ENCODE measurements at regions not wholly inside any gene's neighbourhood (a gene's known extent, or its start where the extent isn't known, plus 50 kb on each side); places are given as distances from the start of the nearest gene placed in this dataset.

GRCh38 chr1:218705911-218706893, 361.1 kb downstream of the TGFB2 start (continued):
- TF ChIP-seq ATOH8 (CRISPR knock-in tag; IDR thresholded peaks at IDR 0.05; ENCODE audit: low read depth) (peak; percentile 92), TFCP2L1 (CRISPR knock-in tag; IDR thresholded peaks at IDR 0.05) (no peak), TP53 (CRISPR knock-in tag; IDR thresholded peaks at IDR 0.05) (no peak), MYC (IDR thresholded peaks at IDR 0.05; ENCODE audit: borderline replicate concordance, low read length) (no peak), CTCF (IDR thresholded peaks at IDR 0.05) (no peak), ZFP36 (IDR thresholded peaks at IDR 0.05; ENCODE audit: borderline replicate concordance, partially characterized antibody) (no peak), HOXB13 (CRISPR knock-in tag; IDR thresholded peaks at IDR 0.05; ENCODE audit: low read depth) (peak; percentile 95), MAFK (IDR thresholded peaks at IDR 0.05; ENCODE audit: partially characterized antibody) (peak; percentile 30), POLR2A (IDR thresholded peaks at IDR 0.05; ENCODE audit: low read length) (no peak), EP300 (IDR thresholded peaks at IDR 0.05) (peak; percentile 99), CHD4 (IDR thresholded peaks at IDR 0.05; ENCODE audit: borderline replicate concordance) (no peak), JUN (IDR thresholded peaks at IDR 0.05) (peak; percentile 99), FOXS1 (CRISPR knock-in tag; IDR thresholded peaks at IDR 0.05) (0 out of 2 replicates have a peak, but pooled peaks have one; percentile 63), CBX2 (IDR thresholded peaks at IDR 0.05; ENCODE audit: borderline replicate concordance, low read depth) (no peak), HEYL (CRISPR knock-in tag; IDR thresholded peaks at IDR 0.05) (peak; percentile 77; the same call in 1 of the 2 replicates), KDM5A (IDR thresholded peaks at IDR 0.05) (no peak)
- TF ChIP-seq, protein P1, sequence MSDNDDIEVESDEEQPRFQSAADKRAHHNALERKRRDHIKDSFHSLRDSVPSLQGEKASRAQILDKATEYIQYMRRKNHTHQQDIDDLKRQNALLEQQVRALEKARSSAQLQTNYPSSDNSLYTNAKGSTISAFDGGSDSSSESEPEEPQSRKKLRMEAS (IDR thresholded peaks at IDR 0.05): peak; percentile 87
- TF ChIP-seq, protein P2, sequence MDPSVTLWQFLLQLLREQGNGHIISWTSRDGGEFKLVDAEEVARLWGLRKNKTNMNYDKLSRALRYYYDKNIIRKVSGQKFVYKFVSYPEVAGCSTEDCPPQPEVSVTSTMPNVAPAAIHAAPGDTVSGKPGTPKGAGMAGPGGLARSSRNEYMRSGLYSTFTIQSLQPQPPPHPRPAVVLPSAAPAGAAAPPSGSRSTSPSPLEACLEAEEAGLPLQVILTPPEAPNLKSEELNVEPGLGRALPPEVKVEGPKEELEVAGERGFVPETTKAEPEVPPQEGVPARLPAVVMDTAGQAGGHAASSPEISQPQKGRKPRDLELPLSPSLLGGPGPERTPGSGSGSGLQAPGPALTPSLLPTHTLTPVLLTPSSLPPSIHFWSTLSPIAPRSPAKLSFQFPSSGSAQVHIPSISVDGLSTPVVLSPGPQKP (IDR thresholded peaks at IDR 0.05; ENCODE audit: low read depth, low read length): no peak
- TF ChIP-seq, protein P3, sequence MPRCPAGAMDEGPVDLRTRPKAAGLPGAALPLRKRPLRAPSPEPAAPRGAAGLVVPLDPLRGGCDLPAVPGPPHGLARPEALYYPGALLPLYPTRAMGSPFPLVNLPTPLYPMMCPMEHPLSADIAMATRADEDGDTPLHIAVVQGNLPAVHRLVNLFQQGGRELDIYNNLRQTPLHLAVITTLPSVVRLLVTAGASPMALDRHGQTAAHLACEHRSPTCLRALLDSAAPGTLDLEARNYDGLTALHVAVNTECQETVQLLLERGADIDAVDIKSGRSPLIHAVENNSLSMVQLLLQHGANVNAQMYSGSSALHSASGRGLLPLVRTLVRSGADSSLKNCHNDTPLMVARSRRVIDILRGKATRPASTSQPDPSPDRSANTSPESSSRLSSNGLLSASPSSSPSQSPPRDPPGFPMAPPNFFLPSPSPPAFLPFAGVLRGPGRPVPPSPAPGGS (IDR thresholded peaks at IDR 0.05): peak; percentile 99
- TF ChIP-seq, protein P4, sequence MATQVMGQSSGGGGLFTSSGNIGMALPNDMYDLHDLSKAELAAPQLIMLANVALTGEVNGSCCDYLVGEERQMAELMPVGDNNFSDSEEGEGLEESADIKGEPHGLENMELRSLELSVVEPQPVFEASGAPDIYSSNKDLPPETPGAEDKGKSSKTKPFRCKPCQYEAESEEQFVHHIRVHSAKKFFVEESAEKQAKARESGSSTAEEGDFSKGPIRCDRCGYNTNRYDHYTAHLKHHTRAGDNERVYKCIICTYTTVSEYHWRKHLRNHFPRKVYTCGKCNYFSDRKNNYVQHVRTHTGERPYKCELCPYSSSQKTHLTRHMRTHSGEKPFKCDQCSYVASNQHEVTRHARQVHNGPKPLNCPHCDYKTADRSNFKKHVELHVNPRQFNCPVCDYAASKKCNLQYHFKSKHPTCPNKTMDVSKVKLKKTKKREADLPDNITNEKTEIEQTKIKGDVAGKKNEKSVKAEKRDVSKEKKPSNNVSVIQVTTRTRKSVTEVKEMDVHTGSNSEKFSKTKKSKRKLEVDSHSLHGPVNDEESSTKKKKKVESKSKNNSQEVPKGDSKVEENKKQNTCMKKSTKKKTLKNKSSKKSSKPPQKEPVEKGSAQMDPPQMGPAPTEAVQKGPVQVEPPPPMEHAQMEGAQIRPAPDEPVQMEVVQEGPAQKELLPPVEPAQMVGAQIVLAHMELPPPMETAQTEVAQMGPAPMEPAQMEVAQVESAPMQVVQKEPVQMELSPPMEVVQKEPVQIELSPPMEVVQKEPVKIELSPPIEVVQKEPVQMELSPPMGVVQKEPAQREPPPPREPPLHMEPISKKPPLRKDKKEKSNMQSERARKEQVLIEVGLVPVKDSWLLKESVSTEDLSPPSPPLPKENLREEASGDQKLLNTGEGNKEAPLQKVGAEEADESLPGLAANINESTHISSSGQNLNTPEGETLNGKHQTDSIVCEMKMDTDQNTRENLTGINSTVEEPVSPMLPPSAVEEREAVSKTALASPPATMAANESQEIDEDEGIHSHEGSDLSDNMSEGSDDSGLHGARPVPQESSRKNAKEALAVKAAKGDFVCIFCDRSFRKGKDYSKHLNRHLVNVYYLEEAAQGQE (IDR thresholded peaks at IDR 0.05): no peak
